Lung (tissue), 11 donors: ENCODE measurements at regions not wholly inside any gene's neighbourhood (a gene's known extent, or its start where the extent isn't known, plus 50 kb on each side); places are given as distances from the start of the nearest gene placed in this dataset.
"Not testable (repeated sequence)": the region's sequence is repeated elsewhere in the genome, so short reads cannot be mapped to it uniquely, and the experiment has no call there.

ENCODE experiments used
- ATAC-seq: fragments of 200-7000 bp; cut with Tn5 transposase; one replicate; pipeline ENCODE4 v1.9.1; 2020; ENCODE audit warnings: moderate number of reproducible peaks; ENCODE audit not compliant: insufficient read depth, low FRiP score
- DNase-seq, 3 donors: peaks; one replicate each; pipeline ENCODE4 v3.0.0-alpha.2; 2013 to 2017
- H3K27ac ChIP-seq, 2 donors: one replicate each; pipeline ENCODE4 v1.5.1; 2013; ENCODE audit warnings: mild to moderate bottlenecking in 2 of 2, moderate library complexity in 2 of 2, control low read depth in 1 of 2, inconsistent platforms in 1 of 2, low read depth in 1 of 2, low read length in 1 of 2
- H3K27me3 ChIP-seq, 3 donors: one replicate each; pipeline ENCODE4 v1.5.1; 2013; ENCODE audit warnings: low read length in 2 of 3; ENCODE audit not compliant: control insufficient read depth in 3 of 3, insufficient read depth in 3 of 3
- H3K36me3 ChIP-seq, 4 donors: one replicate each; pipeline ENCODE4 v1.5.1; 2013; ENCODE audit warnings: low read length in 4 of 4, mild to moderate bottlenecking in 1 of 4, moderate library complexity in 1 of 4; ENCODE audit not compliant: control insufficient read depth in 4 of 4, insufficient read depth in 4 of 4
- H3K4me1 ChIP-seq, 5 donors: one replicate each; pipeline ENCODE4 v1.5.1; 2013; ENCODE audit warnings: low read length in 5 of 5, mild to moderate bottlenecking in 2 of 5, moderate library complexity in 1 of 5; ENCODE audit not compliant: control insufficient read depth in 5 of 5, insufficient read depth in 5 of 5
- H3K4me3 ChIP-seq: one replicate; pipeline ENCODE4 v1.5.1; 2013; ENCODE audit warnings: mild to moderate bottlenecking, control low read depth, moderate library complexity
- H3K9ac ChIP-seq, 2 donors: one replicate each; pipeline ENCODE4 v1.5.1; 2013; ENCODE audit warnings: low read length in 2 of 2, control low read depth in 1 of 2; ENCODE audit not compliant: insufficient read depth in 1 of 2
- H3K9me3 ChIP-seq, 4 donors: one replicate each; pipeline ENCODE4 v1.5.1; 2013; ENCODE audit warnings: low read length in 3 of 4, mild to moderate bottlenecking in 1 of 4, moderate library complexity in 1 of 4; ENCODE audit not compliant: control insufficient read depth in 4 of 4, insufficient read depth in 3 of 4
- CTCF ChIP-seq: IDR thresholded peaks from 2 replicates; pipeline ENCODE4 v1.5.1; 2012; ENCODE audit warnings: mild to moderate bottlenecking; ENCODE audit errors: control extremely low read depth, extremely low read depth
- WGBS, 2 donors: extraction: QIAGEN DNeasy Blood & Tissue Kit; methylation state at CpG; one replicate each; pipeline ENCODE4 v1.1.7; 2013; 5-methylcytosine and 5-hydroxymethylcytosine counted together
- donor health status: control.
- donor health status: control.
- donor health status: Bipolar disorder and iron deficiency.
- donor health status: healthy.
- donor health status: DM: yes; HTN: yes; CAD: no.

- WGBS, 2 donors = 82 to 89% methylated on average over 2 of the region's 2 CpGs
- no peak overlapping the region for H3K4me3 ChIP-seq
- no peaks in the 10 kb centered on the region for H3K27me3 ChIP-seq
- no peak overlapping the region for H3K27ac ChIP-seq
- no peaks in the 10 kb centered on the region for H3K36me3 ChIP-seq
- peaks cover 0 to 1% (median 0%) of the 10 kb centered on the region in 4 donors for H3K9me3 ChIP-seq
- DNase-seq (no peak), ATAC-seq (no peak)
- no peak overlapping the region for H3K9ac ChIP-seq
- no peak for TF ChIP-seq CTCF
- H3K4me1 ChIP-seq = peaks cover 0 to 16% (median 0%) of the 10 kb centered on the region in 5 donors
These were observed 503.9 kb downstream of the PID1 start for GRCh38 chr2:228767196-228767595.

GRCh38 chr2:228763379-228763981, 507.6 kb downstream of the PID1 start:
- TF ChIP-seq CTCF = no peak
- WGBS, 2 donors = 72 to 74% methylated on average over 5 of the region's 5 CpGs
- DNase-seq (no peak), ATAC-seq (no peak)
- H3K27ac ChIP-seq = no peak overlapping the region
- no peaks in the 10 kb centered on the region for H3K27me3 ChIP-seq
- no peak overlapping the region for H3K4me3 ChIP-seq
- H3K4me1 ChIP-seq = no peaks in the 10 kb centered on the region
- H3K9me3 ChIP-seq = peaks cover 0 to 3% (median 0%) of the 10 kb centered on the region in 4 donors
- H3K9ac ChIP-seq = no peak overlapping the region
- H3K36me3 ChIP-seq = no peaks in the 10 kb centered on the region

GRCh38 chr2:228762565-228762964, 508.5 kb downstream of the PID1 start:
- no peaks in the 10 kb centered on the region for H3K36me3 ChIP-seq
- H3K27me3 ChIP-seq = no peaks in the 10 kb centered on the region
- TF ChIP-seq CTCF = no peak
- WGBS, 2 donors = 82 to 91% methylated on average over 2 of the region's 2 CpGs
- DNase-seq (no peak), ATAC-seq (no peak)
- H3K4me1 ChIP-seq = no peaks in the 10 kb centered on the region
- H3K9ac ChIP-seq = no peak overlapping the region
- peaks cover 0 to 3% (median 0%) of the 10 kb centered on the region in 4 donors for H3K9me3 ChIP-seq
- H3K27ac ChIP-seq = no peak overlapping the region
- no peak overlapping the region for H3K4me3 ChIP-seq

GRCh38 chr2:228755661-228756060, 515.4 kb downstream of the PID1 start:
- not testable (repeated sequence) for ATAC-seq, H3K36me3 ChIP-seq, H3K4me3 ChIP-seq, H3K4me1 ChIP-seq, H3K27ac ChIP-seq, H3K9me3 ChIP-seq, H3K27me3 ChIP-seq, H3K9ac ChIP-seq, DNase-seq
- WGBS, 2 donors = 93 to 94% methylated on average over 25 of the region's 25 CpGs
